ENCODE measurements at regions not wholly inside any gene's neighbourhood (a gene's known extent, or its start where the extent isn't known, plus 50 kb on each side); places are given as distances from the start of the nearest gene placed in this dataset.

DNA sequence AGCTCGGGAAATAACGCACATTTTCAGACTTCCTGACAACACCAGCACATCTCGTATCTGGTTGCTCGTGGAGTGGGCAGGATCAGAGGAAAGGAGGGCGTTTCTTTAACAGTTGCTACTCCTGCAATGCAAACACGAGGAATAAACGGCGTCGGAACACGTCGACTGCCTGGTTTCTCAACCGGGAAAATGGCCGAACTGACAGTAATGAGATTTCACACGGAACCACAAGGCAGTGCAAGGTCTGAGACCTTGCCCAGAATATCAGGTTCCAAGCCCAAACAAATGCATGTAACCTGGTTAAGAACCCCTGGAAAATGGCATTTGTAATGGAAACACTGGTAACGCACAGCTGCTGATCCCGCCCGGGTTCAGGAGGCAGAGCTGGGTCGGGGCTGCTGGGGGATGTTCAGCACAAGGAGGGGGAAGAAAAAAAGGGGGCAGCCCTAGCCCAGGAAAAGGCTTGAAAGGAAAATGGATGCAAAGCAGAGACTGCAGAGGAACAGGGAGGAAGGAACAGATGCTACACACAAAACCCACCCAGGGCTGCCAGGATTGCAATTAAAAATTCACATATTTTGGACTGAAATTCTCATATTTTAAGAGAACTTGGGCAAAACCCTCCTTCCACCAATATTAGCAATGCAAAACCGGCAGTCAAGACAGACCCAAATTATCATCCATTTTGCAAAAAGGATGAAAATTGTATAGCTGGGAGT, 61.6 kb upstream of the KLHL29 start:
- TF ChIP-seq TRIM28 (IDR thresholded peaks at IDR 0.05; ENCODE audit: borderline replicate concordance, low read length) (no peak), KLF10 (tag by site-specific recombination; IDR thresholded peaks at IDR 0.05) (no peak), ZNF133 (tag by site-specific recombination; IDR thresholded peaks at IDR 0.05) (no peak), KLF7 (tag by site-specific recombination; IDR thresholded peaks at IDR 0.05; ENCODE audit: borderline replicate concordance) (no peak), ZNF510 (tag by site-specific recombination; IDR thresholded peaks at IDR 0.05; ENCODE audit: insufficient replicate concordance) (no peak), TCF7L2 (IDR thresholded peaks at IDR 0.05; ENCODE audit: borderline replicate concordance, low read depth, low read length) (no peak), ZNF571 (tag by site-specific recombination; IDR thresholded peaks at IDR 0.05) (no peak), ZNF416 (tag by site-specific recombination; IDR thresholded peaks at IDR 0.05) (no peak), ZNF423 (tag by site-specific recombination; IDR thresholded peaks at IDR 0.05) (no peak)
- TF ChIP-seq, protein P1, sequence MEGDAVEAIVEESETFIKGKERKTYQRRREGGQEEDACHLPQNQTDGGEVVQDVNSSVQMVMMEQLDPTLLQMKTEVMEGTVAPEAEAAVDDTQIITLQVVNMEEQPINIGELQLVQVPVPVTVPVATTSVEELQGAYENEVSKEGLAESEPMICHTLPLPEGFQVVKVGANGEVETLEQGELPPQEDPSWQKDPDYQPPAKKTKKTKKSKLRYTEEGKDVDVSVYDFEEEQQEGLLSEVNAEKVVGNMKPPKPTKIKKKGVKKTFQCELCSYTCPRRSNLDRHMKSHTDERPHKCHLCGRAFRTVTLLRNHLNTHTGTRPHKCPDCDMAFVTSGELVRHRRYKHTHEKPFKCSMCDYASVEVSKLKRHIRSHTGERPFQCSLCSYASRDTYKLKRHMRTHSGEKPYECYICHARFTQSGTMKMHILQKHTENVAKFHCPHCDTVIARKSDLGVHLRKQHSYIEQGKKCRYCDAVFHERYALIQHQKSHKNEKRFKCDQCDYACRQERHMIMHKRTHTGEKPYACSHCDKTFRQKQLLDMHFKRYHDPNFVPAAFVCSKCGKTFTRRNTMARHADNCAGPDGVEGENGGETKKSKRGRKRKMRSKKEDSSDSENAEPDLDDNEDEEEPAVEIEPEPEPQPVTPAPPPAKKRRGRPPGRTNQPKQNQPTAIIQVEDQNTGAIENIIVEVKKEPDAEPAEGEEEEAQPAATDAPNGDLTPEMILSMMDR (tag by site-specific recombination; IDR thresholded peaks at IDR 0.05), result no peak
- TF ChIP-seq, protein P2, sequence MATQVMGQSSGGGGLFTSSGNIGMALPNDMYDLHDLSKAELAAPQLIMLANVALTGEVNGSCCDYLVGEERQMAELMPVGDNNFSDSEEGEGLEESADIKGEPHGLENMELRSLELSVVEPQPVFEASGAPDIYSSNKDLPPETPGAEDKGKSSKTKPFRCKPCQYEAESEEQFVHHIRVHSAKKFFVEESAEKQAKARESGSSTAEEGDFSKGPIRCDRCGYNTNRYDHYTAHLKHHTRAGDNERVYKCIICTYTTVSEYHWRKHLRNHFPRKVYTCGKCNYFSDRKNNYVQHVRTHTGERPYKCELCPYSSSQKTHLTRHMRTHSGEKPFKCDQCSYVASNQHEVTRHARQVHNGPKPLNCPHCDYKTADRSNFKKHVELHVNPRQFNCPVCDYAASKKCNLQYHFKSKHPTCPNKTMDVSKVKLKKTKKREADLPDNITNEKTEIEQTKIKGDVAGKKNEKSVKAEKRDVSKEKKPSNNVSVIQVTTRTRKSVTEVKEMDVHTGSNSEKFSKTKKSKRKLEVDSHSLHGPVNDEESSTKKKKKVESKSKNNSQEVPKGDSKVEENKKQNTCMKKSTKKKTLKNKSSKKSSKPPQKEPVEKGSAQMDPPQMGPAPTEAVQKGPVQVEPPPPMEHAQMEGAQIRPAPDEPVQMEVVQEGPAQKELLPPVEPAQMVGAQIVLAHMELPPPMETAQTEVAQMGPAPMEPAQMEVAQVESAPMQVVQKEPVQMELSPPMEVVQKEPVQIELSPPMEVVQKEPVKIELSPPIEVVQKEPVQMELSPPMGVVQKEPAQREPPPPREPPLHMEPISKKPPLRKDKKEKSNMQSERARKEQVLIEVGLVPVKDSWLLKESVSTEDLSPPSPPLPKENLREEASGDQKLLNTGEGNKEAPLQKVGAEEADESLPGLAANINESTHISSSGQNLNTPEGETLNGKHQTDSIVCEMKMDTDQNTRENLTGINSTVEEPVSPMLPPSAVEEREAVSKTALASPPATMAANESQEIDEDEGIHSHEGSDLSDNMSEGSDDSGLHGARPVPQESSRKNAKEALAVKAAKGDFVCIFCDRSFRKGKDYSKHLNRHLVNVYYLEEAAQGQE (tag by site-specific recombination; IDR thresholded peaks at IDR 0.05), result no peak
- TF ChIP-seq, protein P3, sequence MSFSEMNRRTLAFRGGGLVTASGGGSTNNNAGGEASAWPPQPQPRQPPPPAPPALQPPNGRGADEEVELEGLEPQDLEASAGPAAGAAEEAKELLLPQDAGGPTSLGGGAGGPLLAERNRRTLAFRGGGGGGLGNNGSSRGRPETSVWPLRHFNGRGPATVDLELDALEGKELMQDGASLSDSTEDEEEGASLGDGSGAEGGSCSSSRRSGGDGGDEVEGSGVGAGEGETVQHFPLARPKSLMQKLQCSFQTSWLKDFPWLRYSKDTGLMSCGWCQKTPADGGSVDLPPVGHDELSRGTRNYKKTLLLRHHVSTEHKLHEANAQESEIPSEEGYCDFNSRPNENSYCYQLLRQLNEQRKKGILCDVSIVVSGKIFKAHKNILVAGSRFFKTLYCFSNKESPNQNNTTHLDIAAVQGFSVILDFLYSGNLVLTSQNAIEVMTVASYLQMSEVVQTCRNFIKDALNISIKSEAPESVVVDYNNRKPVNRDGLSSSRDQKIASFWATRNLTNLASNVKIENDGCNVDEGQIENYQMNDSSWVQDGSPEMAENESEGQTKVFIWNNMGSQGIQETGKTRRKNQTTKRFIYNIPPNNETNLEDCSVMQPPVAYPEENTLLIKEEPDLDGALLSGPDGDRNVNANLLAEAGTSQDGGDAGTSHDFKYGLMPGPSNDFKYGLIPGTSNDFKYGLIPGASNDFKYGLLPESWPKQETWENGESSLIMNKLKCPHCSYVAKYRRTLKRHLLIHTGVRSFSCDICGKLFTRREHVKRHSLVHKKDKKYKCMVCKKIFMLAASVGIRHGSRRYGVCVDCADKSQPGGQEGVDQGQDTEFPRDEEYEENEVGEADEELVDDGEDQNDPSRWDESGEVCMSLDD (tag by site-specific recombination; IDR thresholded peaks at IDR 0.05), result no peak
- TF ChIP-seq, protein P4, sequence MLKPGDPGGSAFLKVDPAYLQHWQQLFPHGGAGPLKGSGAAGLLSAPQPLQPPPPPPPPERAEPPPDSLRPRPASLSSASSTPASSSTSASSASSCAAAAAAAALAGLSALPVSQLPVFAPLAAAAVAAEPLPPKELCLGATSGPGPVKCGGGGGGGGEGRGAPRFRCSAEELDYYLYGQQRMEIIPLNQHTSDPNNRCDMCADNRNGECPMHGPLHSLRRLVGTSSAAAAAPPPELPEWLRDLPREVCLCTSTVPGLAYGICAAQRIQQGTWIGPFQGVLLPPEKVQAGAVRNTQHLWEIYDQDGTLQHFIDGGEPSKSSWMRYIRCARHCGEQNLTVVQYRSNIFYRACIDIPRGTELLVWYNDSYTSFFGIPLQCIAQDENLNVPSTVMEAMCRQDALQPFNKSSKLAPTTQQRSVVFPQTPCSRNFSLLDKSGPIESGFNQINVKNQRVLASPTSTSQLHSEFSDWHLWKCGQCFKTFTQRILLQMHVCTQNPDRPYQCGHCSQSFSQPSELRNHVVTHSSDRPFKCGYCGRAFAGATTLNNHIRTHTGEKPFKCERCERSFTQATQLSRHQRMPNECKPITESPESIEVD (tag by site-specific recombination; IDR thresholded peaks at IDR 0.05), result no peak
- TF ChIP-seq, protein P5, sequence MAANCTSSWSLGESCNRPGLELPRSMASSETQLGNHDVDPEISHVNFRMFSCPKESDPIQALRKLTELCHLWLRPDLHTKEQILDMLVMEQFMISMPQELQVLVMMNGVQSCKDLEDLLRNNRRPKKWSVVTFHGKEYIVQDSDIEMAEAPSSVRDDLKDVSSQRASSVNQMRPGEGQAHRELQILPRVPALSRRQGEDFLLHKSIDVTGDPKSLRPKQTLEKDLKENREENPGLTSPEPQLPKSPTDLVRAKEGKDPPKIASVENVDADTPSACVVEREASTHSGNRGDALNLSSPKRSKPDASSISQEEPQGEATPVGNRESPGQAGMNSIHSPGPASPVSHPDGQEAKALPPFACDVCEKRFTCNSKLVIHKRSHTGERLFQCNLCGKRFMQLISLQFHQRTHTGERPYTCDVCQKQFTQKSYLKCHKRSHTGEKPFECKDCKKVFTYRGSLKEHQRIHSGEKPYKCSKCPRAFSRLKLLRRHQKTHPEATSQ (tag by site-specific recombination; IDR thresholded peaks at IDR 0.05), result no peak

Data from HEK293 (cell line).